Astrocyte of the hippocampus (primary cell): ENCODE measurements at regions not wholly inside any gene's neighbourhood (a gene's known extent, or its start where the extent isn't known, plus 50 kb on each side); places are given as distances from the start of the nearest gene placed in this dataset.

Source experiments
- DNase-seq: peaks from one replicate; pipeline ENCODE4 v3.0.0; 2011; ENCODE audit warnings: low read depth, low spot score

DNA sequence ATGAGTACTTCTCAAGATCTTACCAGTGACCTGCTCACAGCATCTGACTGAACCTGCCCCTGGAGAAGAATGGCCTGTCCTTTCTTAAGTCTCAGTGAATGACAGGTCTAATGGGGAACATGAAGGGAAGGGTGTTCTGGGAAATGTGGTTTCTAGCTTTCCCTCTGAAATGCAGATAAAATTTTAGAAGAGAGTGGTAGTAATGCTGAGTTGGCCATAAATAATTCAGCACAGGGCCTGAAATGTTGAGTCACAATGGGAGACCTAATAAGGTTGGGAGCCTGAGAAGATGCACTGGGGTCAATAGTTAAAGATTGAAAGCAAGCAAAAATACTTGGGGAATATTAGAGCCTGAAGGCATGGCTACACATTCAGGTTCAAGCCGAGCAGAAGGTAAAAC is 214.9 kb upstream of the ARHGAP24 start:
- DNase-seq: no peak

GRCh38 chr4:85265234-85265633 is 209.7 kb upstream of the ARHGAP24 start:
- DNase-seq: no peak

GRCh38 chr4:85268188-85268587 is 206.8 kb upstream of the ARHGAP24 start:
- no peak for DNase-seq

GRCh38 chr4:85268961-85269360 is 206.0 kb upstream of the ARHGAP24 start:
- no peak for DNase-seq

DNA sequence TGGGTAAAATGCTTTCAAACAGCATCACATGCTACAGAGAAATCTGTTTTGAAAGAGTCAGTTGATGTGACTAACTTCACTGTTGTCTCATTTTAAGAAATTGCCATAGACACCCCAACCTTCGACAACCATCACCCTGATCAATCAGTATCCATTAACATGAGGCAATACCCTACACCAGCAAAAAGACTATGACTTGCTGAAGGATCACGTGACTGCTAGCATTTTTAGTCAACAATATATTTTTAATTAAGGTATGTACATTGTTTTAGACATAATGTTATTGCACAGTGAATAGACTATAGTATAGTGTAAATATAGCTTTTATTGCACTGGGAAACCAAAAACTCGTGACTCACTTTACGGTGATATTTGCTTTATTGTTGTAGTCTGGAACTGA is 200.0 kb upstream of the ARHGAP24 start:
- no peak for DNase-seq

DNA sequence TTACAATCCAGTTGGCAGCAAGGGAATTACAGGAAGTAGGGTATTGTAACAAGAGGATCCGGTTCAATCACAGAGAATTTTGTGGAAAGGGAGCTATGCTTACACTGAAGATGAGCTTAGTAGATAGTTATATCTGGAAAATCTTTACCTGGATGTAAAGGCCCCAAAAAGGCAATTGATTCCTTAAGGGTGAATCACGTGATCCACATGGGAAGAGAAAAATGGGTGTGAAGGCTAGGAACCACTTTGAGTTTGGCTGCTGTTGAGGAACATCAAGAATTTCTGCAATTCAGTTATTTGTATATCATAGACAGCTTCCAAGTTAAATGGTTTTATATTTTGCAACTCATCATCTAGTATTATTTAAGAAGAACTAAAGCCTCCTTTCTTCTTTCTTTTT is 194.0 kb upstream of the ARHGAP24 start:
- no peak for DNase-seq

DNA sequence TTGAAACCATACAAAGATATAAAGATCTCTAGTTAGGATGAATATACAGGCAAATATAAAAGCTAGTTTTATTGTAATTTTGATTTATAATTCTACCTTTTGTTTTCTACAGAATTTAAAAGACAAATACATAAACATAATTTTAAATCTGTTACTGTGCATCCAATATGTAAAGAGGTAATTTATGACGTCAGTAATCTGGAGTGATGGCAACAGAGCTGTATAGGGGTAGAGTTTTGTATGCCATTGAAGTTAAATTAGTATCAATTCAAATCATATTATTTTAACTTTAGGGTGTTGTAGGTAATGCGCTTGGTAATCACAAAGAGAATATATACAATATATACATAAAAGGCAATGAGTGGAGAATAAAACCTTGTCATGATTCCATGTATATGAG is 183.7 kb upstream of the ARHGAP24 start:
- no peak for DNase-seq

- DNase-seq: no peak
These were observed 176.9 kb upstream of the ARHGAP24 start for GRCh38 chr4:85298037-85298436.

DNA sequence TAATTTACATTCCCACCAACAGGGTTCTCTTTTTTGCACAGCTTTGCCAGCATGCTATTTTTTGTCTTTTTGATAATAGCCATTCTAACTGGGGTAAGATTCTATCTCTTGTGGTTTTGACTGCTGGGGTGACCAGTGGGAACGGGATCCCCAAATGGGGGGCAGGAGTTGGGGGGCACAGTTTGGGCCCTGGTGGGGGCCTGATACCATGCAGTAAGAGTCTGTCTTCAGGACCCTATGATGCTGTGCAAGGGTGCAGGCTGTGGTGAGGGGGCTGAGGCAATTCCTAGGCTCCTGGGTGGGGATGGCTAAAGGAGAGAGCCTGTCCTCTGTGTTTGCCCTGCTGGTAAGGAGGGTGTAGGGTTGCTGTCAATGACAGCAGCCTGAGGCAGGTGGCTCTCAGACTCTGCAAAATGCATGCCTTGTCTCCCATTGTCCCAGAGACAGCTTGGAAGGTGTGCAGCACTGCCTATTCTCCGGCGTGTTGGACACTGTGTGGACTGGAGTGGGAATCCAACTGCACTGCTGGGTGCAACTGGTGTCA is 172.7 kb upstream of the ARHGAP24 start:
- no peak for DNase-seq

DNA sequence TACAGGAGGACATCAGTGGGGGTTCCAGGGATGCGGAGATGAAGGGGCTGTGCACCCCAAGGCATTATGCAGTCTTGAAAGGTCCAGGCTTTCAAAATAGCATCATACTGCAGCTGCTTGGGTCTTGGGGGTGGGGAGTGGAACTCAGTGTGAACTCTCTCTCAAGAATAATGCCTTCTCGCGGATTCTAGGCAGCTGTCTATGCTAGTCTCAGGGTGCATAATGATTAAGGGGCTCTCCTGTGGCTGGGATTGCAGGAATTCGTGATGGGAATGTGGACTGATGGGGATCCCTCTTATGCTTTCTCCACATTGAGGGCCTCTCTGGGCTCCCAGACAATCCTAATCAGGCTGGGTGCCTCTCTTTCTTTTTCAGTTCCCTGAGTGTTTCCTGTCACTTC is 172.2 kb upstream of the ARHGAP24 start:
- no peak for DNase-seq

- no peak for DNase-seq
These were observed 156.5 kb upstream of the ARHGAP24 start for GRCh38 chr4:85318415-85318814.

- no peak for DNase-seq
These were observed 116.1 kb upstream of the ARHGAP24 start for GRCh38 chr4:85358831-85359230.

DNA sequence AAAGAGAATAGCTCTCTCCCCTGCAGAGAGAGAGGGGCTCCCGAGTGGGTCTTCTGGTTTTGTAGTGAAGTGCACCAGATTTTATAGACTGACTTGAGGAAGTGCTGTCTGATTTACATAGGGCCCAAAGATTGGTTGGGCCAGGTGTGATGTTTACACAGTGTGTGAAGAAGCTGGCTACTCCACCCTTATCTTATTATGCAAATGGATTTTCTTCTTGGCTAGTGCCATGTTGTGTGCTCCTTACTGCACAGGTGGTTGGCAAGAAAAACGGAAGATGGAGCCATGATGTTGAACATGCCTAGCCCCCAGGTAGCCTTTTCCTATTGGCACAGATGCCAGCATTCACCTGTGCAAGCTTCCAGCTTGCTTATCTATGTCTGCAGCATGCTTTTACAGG is 112.4 kb upstream of the ARHGAP24 start:
- no peak for DNase-seq

DNA sequence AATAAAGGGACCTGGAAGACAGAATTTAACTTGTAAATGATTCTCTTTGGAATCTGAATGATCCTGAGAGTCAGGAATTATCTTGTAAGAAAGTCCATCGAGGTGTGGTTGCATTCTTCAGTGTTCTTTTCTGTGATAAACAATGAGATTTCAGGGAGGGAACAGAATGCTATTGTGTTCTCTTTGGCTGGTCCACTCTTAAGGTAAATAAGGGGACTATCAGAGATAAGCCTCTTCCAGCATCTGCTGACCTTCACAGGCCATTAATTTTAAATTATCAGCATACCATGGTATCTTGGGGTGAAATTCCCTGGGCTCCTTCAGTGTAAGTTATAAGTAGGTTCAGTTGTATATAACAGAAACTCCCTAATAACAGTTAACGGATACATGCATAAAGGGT is 107.1 kb upstream of the ARHGAP24 start:
- no peak for DNase-seq

GRCh38 chr4:85368240-85368639 is 106.7 kb upstream of the ARHGAP24 start:
- no peak for DNase-seq

DNA sequence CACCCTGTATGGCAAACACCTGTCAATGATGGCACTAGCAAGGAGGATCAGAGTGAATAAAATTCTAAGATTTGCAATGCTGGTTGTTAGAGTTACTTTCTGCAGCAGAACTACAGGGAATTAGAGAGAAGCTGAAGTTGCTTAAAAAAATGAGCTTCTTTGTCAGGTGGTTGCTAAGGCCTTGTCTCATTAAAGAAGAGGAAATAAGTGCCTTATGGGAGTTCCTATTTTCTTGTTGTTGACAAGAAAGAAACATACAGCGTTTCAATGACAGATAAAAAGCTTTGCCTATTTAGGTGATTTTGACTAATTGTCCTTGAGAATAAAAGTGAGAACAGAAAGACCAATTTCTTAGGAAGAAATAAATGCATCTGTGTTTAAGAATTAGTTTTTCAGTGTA is 106.0 kb upstream of the ARHGAP24 start:
- no peak for DNase-seq

GRCh38 chr4:85369703-85370380 is 105.1 kb upstream of the ARHGAP24 start:
- no peak for DNase-seq

DNA sequence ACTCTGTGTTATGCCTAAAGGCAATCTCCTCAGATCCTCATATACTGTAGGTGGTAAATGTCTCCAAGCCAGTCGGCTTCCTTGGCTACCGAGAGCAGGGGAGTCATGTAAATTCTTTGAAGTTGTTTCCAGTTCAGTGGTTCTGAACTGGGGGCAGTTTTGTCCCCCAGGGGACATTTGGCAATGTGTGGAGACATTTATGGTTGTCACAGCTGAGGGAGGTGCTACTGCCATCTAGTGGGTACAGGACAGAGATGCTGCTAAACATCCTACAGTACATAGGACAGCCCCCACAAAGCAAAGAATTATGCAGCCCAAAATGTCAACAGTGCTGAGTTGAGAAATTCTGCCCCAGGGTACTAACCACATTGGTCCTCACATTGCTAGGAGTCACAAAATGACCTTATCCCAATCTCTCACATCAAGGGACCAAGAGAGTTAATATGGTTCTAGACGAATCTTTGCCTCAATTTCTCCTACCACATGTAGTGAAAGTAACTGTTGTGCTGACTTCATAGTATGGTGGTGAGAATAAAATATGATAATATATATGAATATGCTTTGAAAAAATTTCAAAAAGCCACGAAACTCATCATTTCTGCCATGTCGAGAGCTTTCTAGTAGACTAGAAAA is 104.4 kb upstream of the ARHGAP24 start:
- DNase-seq: peak; percentile 57

- DNase-seq: no peak
These were observed 102.0 kb upstream of the ARHGAP24 start for GRCh38 chr4:85372966-85373365.

GRCh38 chr4:85376285-85376684 is 98.7 kb upstream of the ARHGAP24 start:
- no peak for DNase-seq

DNA sequence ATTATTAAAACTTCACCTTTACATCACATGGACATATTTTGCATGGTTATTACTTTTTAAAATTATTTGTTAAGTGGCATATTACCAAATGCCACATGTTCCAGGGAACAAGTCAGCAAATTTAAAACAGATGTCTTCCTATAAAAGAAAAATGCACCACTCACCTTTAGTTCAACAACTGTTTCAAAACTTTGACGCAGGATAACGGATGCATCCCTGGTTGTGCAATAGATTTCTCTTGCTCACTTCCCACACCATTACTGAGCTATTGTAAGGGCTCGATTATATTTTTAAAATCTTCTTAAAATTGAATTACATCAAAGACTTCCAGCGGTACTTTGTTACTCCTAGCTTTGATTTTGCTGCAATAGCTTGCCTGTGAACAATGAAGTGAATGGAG is 93.0 kb upstream of the ARHGAP24 start:
- DNase-seq: no peak

- no peak for DNase-seq
These were observed 83.9 kb upstream of the ARHGAP24 start for GRCh38 chr4:85391071-85391470.

- DNase-seq: no peak
These were observed 83.2 kb upstream of the ARHGAP24 start for GRCh38 chr4:85391589-85392410.
